ENCODE measurements at regions not wholly inside any gene's neighbourhood (a gene's known extent, or its start where the extent isn't known, plus 50 kb on each side); places are given as distances from the start of the nearest gene placed in this dataset.

DNA sequence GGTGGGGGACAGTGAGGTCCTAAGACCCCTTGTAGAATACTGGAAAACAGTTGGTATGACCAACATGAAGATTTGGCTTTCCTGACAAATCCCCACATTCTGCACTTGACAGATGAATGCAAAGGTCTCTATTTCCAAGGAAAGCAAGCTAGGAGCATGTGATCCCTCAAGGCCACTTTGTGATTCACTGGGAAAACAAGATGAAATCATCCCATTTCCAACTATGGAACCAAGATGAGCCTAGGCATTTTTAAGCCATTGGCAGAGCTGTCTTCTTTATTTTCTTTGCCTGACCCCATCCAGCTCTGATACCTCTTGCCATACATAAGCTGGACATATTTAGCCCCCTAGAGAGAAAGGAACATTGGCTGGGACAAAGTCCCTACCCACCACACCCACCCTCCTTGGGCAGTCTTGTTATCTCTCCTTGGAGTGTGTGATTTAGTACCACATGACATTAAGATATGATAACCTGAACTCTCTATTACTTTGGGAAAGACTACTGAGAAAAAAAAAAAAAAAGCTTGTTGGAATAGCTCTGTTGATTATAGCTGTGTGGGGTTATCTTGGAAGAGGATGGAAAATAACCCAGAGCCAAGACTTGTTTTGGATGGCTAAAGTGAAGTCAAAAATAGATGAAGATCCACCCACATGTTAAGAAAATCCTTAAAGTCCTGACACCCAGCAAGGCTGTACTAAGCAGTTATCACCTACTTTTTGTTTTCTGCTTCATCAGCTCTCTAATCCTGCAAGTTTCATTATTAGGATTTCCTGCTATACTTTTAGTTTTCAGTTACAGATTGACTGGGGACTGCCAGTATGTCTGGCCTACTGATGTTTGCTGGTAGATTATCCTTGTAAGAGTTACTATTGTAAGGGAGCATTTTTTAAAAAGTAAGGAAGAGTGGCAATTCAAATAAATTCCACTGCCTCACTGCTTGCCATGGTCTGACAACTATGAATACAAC lies 90.1 kb upstream of the PREP start:
- TF ChIP-seq, protein P1, sequence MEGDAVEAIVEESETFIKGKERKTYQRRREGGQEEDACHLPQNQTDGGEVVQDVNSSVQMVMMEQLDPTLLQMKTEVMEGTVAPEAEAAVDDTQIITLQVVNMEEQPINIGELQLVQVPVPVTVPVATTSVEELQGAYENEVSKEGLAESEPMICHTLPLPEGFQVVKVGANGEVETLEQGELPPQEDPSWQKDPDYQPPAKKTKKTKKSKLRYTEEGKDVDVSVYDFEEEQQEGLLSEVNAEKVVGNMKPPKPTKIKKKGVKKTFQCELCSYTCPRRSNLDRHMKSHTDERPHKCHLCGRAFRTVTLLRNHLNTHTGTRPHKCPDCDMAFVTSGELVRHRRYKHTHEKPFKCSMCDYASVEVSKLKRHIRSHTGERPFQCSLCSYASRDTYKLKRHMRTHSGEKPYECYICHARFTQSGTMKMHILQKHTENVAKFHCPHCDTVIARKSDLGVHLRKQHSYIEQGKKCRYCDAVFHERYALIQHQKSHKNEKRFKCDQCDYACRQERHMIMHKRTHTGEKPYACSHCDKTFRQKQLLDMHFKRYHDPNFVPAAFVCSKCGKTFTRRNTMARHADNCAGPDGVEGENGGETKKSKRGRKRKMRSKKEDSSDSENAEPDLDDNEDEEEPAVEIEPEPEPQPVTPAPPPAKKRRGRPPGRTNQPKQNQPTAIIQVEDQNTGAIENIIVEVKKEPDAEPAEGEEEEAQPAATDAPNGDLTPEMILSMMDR (IDR thresholded peaks at IDR 0.05; ENCODE audit: extremely low read depth in 1 of 2, insufficient read depth in 1 of 2, low read depth in 1 of 2, low read length in 2 of 2): no peak
- TF ChIP-seq JUN (IDR thresholded peaks at IDR 0.05; ENCODE audit: borderline replicate concordance, insufficient read depth, insufficient read length, low read depth): no peak
- no peak for TF ChIP-seq POLR2AphosphoS5 (IDR thresholded peaks at IDR 0.05; ENCODE audit: insufficient read depth, low read depth, low read length)
- TF ChIP-seq, protein P2, sequence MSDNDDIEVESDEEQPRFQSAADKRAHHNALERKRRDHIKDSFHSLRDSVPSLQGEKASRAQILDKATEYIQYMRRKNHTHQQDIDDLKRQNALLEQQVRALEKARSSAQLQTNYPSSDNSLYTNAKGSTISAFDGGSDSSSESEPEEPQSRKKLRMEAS (IDR thresholded peaks at IDR 0.05; ENCODE audit: insufficient read depth, insufficient read length): no peak
- TF ChIP-seq MYC (IDR thresholded peaks at IDR 0.05; ENCODE audit: low read depth, low read length): no peak
- TF ChIP-seq POLR2A (IDR thresholded peaks at IDR 0.05; ENCODE audit: low read depth, low read length): no peak
- no peak for TF ChIP-seq EZH2 (IDR thresholded peaks at IDR 0.05; ENCODE audit: borderline replicate concordance, low read depth, low read length, severe bottlenecking)
- TF ChIP-seq GATA2 (IDR thresholded peaks at IDR 0.05; ENCODE audit: insufficient read depth, insufficient read length, low read depth, low read length): no peak
- TF ChIP-seq FOS (IDR thresholded peaks at IDR 0.05; ENCODE audit: borderline replicate concordance, insufficient read depth, low read length): no peak
